Naive B cell (primary cell): ENCODE measurements at regions not wholly inside any gene's neighbourhood (a gene's known extent, or its start where the extent isn't known, plus 50 kb on each side); places are given as distances from the start of the nearest gene placed in this dataset.

Source experiments
- ATAC-seq, 2 donors: fragments of 150-1000 bp; cut with Tn5 transposase; 2 replicates each; pipeline ENCODE4 v1.10.0; 2021; ENCODE audit warnings: low read depth in 2 of 2, mild to moderate bottlenecking in 2 of 2, moderate library complexity in 2 of 2
- DNase-seq: peaks from one replicate; pipeline ENCODE4 v3.0.0; 2022
- H3K27ac Mint-ChIP-seq, 6 donors: one replicate each; pipeline ENCODE4 v1.8.0; 2020 to 2022; ENCODE audit warnings: mild to moderate bottlenecking in 6 of 6, mixed read lengths in 6 of 6, moderate library complexity in 5 of 6, inconsistent platforms in 2 of 6
- H3K27me3 Mint-ChIP-seq, 3 donors: one replicate each; pipeline ENCODE4 v1.8.0; 2021 to 2022; ENCODE audit warnings: mixed read lengths in 3 of 3, mild to moderate bottlenecking in 1 of 3
- H3K36me3 Mint-ChIP-seq, 2 donors: one replicate each; pipeline ENCODE4 v1.8.0; 2020 to 2022; ENCODE audit warnings: mixed read lengths in 2 of 2, inconsistent platforms in 1 of 2, mild to moderate bottlenecking in 1 of 2
- H3K4me1 Mint-ChIP-seq, 3 donors: one replicate each; pipeline ENCODE4 v1.8.0; 2020 to 2022; ENCODE audit warnings: mixed read lengths in 3 of 3, inconsistent platforms in 1 of 3, mild to moderate bottlenecking in 1 of 3, moderate library complexity in 1 of 3
- H3K4me3 Mint-ChIP-seq, 8 donors: one replicate each; pipeline ENCODE4 v1.8.0; 2020 to 2022; ENCODE audit warnings: mild to moderate bottlenecking in 8 of 8, mixed read lengths in 8 of 8, moderate library complexity in 8 of 8, inconsistent platforms in 2 of 8
- H3K9me3 Mint-ChIP-seq, 7 donors: one replicate each; pipeline ENCODE4 v1.8.0; 2020 to 2022; ENCODE audit warnings: mixed read lengths in 7 of 7, mild to moderate bottlenecking in 5 of 7, inconsistent platforms in 2 of 7, moderate library complexity in 1 of 7

GRCh38 chr5:118722122-118723020 is 266.0 kb downstream of the DTWD2 start:
- Mint-ChIP-seq H3K4me3 (no peak overlapping the region), H3K9me3 (peaks cover 0 to 35% (median 14%) of the 10 kb centered on the region in 7 donors), H3K36me3 (no peaks in the 10 kb centered on the region)

GRCh38 chr5:118711727-118712126 is 276.6 kb downstream of the DTWD2 start:
- Mint-ChIP-seq H3K27me3 (peaks cover 0 to 11% (median 0%) of the 10 kb centered on the region in 3 donors), H3K36me3 (peaks cover 5 to 11% of the 10 kb centered on the region in 2 donors), H3K4me1 (no peaks in the 10 kb centered on the region), H3K9me3 (peaks cover 11 to 55% (median 28%) of the 10 kb centered on the region in 7 donors), H3K4me3 (no peak overlapping the region), H3K27ac (no peak overlapping the region)
- DNase-seq (no peak), ATAC-seq (no peak)

More at GRCh38 chr5:118722122-118723020, 266.0 kb downstream of the DTWD2 start:
- H3K27ac Mint-ChIP-seq: peak overlapping the region in 1 of 6 donors; percentile 78
- peaks cover 0 to 7% (median 4%) of the 10 kb centered on the region in 3 donors for H3K27me3 Mint-ChIP-seq
- DNase-seq (no peak), ATAC-seq (no peak)
- H3K4me1 Mint-ChIP-seq: peaks cover 0 to 4% (median 0%) of the 10 kb centered on the region in 3 donors

GRCh38 chr5:118705959-118706667 is 282.2 kb downstream of the DTWD2 start:
- ATAC-seq (no peak), DNase-seq (no peak)
- peaks cover 7 to 15% of the 10 kb centered on the region in 2 donors for H3K36me3 Mint-ChIP-seq
- no peaks in the 10 kb centered on the region for H3K4me1 Mint-ChIP-seq
- H3K27me3 Mint-ChIP-seq: peaks cover 0 to 16% (median 9%) of the 10 kb centered on the region in 3 donors
- peaks cover 10 to 54% (median 34%) of the 10 kb centered on the region in 7 donors for H3K9me3 Mint-ChIP-seq
- H3K4me3 Mint-ChIP-seq: no peak overlapping the region
- H3K27ac Mint-ChIP-seq: no peak overlapping the region

GRCh38 chr5:118703241-118703640 is 285.1 kb downstream of the DTWD2 start:
- Mint-ChIP-seq H3K4me3 (no peak overlapping the region), H3K9me3 (peaks cover 7 to 39% (median 28%) of the 10 kb centered on the region in 7 donors)
- ATAC-seq: no peak

GRCh38 chr5:118701791-118702190 is 286.6 kb downstream of the DTWD2 start:
- ATAC-seq: no peak
- no peak overlapping the region for H3K27ac Mint-ChIP-seq
- no peak for DNase-seq
- no peaks in the 10 kb centered on the region for H3K4me1 Mint-ChIP-seq
- peaks cover 0 to 9% (median 5%) of the 10 kb centered on the region in 3 donors for H3K27me3 Mint-ChIP-seq
- H3K4me3 Mint-ChIP-seq: no peak overlapping the region
- peaks cover 7 to 15% of the 10 kb centered on the region in 2 donors for H3K36me3 Mint-ChIP-seq
- peaks cover 7 to 37% (median 26%) of the 10 kb centered on the region in 7 donors for H3K9me3 Mint-ChIP-seq

More at GRCh38 chr5:118703241-118703640, 285.1 kb downstream of the DTWD2 start:
- Mint-ChIP-seq H3K27me3 (peaks cover 0 to 9% (median 6%) of the 10 kb centered on the region in 3 donors), H3K27ac (no peak overlapping the region), H3K4me1 (no peaks in the 10 kb centered on the region), H3K36me3 (peaks cover 7 to 15% of the 10 kb centered on the region in 2 donors)
- no peak for DNase-seq

- H3K36me3 Mint-ChIP-seq: peaks cover 7 to 15% of the 10 kb centered on the region in 2 donors
- H3K27me3 Mint-ChIP-seq: peaks cover 0 to 5% (median 5%) of the 10 kb centered on the region in 3 donors
- no peak for DNase-seq
- no peaks in the 10 kb centered on the region for H3K4me1 Mint-ChIP-seq
- H3K27ac Mint-ChIP-seq: no peak overlapping the region
- H3K4me3 Mint-ChIP-seq: no peak overlapping the region
- no peak for ATAC-seq
- peaks cover 7 to 37% (median 25%) of the 10 kb centered on the region in 7 donors for H3K9me3 Mint-ChIP-seq
These were observed 287.8 kb downstream of the DTWD2 start for GRCh38 chr5:118700510-118700909.

- Mint-ChIP-seq H3K27ac (no peak overlapping the region), H3K4me3 (no peak overlapping the region), H3K27me3 (peaks cover 0 to under 1% (median 0%) of the 10 kb centered on the region in 3 donors), H3K4me1 (no peaks in the 10 kb centered on the region), H3K9me3 (peaks cover 3 to 24% (median 16%) of the 10 kb centered on the region in 7 donors), H3K36me3 (peaks cover 3 to 10% of the 10 kb centered on the region in 2 donors)
- ATAC-seq (no peak), DNase-seq (no peak)
These were observed 289.6 kb downstream of the DTWD2 start for GRCh38 chr5:118698774-118699173.

GRCh38 chr5:118696076-118696475 is 292.3 kb downstream of the DTWD2 start:
- Mint-ChIP-seq H3K27me3 (no peaks in the 10 kb centered on the region), H3K36me3 (no peaks in the 10 kb centered on the region), H3K27ac (no peak overlapping the region), H3K9me3 (no peaks in the 10 kb centered on the region), H3K4me3 (no peak overlapping the region), H3K4me1 (no peaks in the 10 kb centered on the region)
- ATAC-seq (no peak), DNase-seq (no peak)

GRCh38 chr5:118692811-118693342 is 295.5 kb downstream of the DTWD2 start:
- no peak overlapping the region for H3K27ac Mint-ChIP-seq
- no peak overlapping the region for H3K4me3 Mint-ChIP-seq

GRCh38 chr5:118687661-118688621 is 300.4 kb downstream of the DTWD2 start:
- Mint-ChIP-seq H3K36me3 (no peaks in the 10 kb centered on the region), H3K4me3 (no peak overlapping the region), H3K9me3 (peaks cover 0 to 4% (median 0%) of the 10 kb centered on the region in 7 donors), H3K27me3 (no peaks in the 10 kb centered on the region), H3K4me1 (peaks cover 0 to 6% (median 0%) of the 10 kb centered on the region in 3 donors), H3K27ac (peak overlapping the region in 2 of 6 donors; percentile 6 to 11)
- DNase-seq (no peak), ATAC-seq (no peak)

More at GRCh38 chr5:118692811-118693342, 295.5 kb downstream of the DTWD2 start:
- peaks cover 0 to 4% (median 0%) of the 10 kb centered on the region in 7 donors for H3K9me3 Mint-ChIP-seq
- H3K4me1 Mint-ChIP-seq: peaks cover 0 to 2% (median 0%) of the 10 kb centered on the region in 3 donors
- no peaks in the 10 kb centered on the region for H3K27me3 Mint-ChIP-seq
- no peaks in the 10 kb centered on the region for H3K36me3 Mint-ChIP-seq
- ATAC-seq (no peak), DNase-seq (no peak)

GRCh38 chr5:118687100-118687499 is 301.2 kb downstream of the DTWD2 start:
- DNase-seq (no peak), ATAC-seq (no peak)
- H3K4me3 Mint-ChIP-seq: no peak overlapping the region
- H3K27me3 Mint-ChIP-seq: no peaks in the 10 kb centered on the region
- peaks cover 0 to 6% (median 0%) of the 10 kb centered on the region in 3 donors for H3K4me1 Mint-ChIP-seq
- H3K36me3 Mint-ChIP-seq: no peaks in the 10 kb centered on the region
- no peak overlapping the region for H3K27ac Mint-ChIP-seq
- H3K9me3 Mint-ChIP-seq: peaks cover 0 to 4% (median 0%) of the 10 kb centered on the region in 7 donors

GRCh38 chr5:118681655-118682054 is 306.7 kb downstream of the DTWD2 start:
- Mint-ChIP-seq H3K4me3 (no peak overlapping the region), H3K27me3 (peaks cover 0 to 3% (median 0%) of the 10 kb centered on the region in 3 donors), H3K36me3 (no peaks in the 10 kb centered on the region), H3K27ac (no peak overlapping the region), H3K4me1 (no peaks in the 10 kb centered on the region), H3K9me3 (no peaks in the 10 kb centered on the region)
- ATAC-seq: no peak
- no peak for DNase-seq
